GM11168 (cell line): ENCODE measurements at regions not wholly inside any gene's neighbourhood (a gene's known extent, or its start where the extent isn't known, plus 50 kb on each side); places are given as distances from the start of the nearest gene placed in this dataset.
"Not testable (repeated sequence)": the region's sequence is repeated elsewhere in the genome, so short reads cannot be mapped to it uniquely, and the experiment has no call there.

Experiments used
- in situ Hi-C: fragments of 300-500 bp; cut with MboI; formaldehyde crosslinking; loops from one replicate; pipeline ENCODE4 v1.12.0; 2022; ENCODE audit warnings: low sequenced_read_pairs; ENCODE audit not compliant: unreplicated experiment

GRCh38 chr22:35178446-35178845 lies 78.8 kb upstream of the HMGXB4 start:
- in situ Hi-C loops, result no loop called here

GRCh38 chr22:35183917-35184316 lies 73.4 kb upstream of the HMGXB4 start:
- in situ Hi-C loops, result no loop called here

GRCh38 chr22:35186492-35186891 lies 70.8 kb upstream of the HMGXB4 start:
- in situ Hi-C loops, result no loop called here

- in situ Hi-C loops, result not testable (repeated sequence)
Measured at GRCh38 chr22:35188930-35189329, 68.4 kb upstream of the HMGXB4 start.

GRCh38 chr22:35189559-35189958 lies 67.7 kb upstream of the HMGXB4 start:
- in situ Hi-C loops, result no loop called here

GRCh38 chr22:35191412-35191811 lies 65.9 kb upstream of the HMGXB4 start:
- in situ Hi-C loops, result no loop called here

GRCh38 chr22:35192129-35192918 lies 65.0 kb upstream of the HMGXB4 start:
- in situ Hi-C loops, result no loop called here

- in situ Hi-C loops, result no loop called here
Measured at GRCh38 chr22:35195226-35195625, 62.1 kb upstream of the HMGXB4 start.

- in situ Hi-C loops, result no loop called here
Measured at GRCh38 chr22:35195821-35196220, 61.5 kb upstream of the HMGXB4 start.

- in situ Hi-C loops, result no loop called here
Measured at GRCh38 chr22:35197071-35197470, 60.2 kb upstream of the HMGXB4 start.

- in situ Hi-C loops, result no loop called here
Measured at GRCh38 chr22:35197886-35198285, 59.4 kb upstream of the HMGXB4 start.

GRCh38 chr22:35198738-35199137 lies 58.6 kb upstream of the HMGXB4 start:
- in situ Hi-C loops, result no loop called here

- in situ Hi-C loops, result loop anchor here (25.0 kb wide), 1 partner anchor 1485 kb away; no protein-coding TSS in a partner anchor
Measured at GRCh38 chr22:35202376-35202775, 54.9 kb upstream of the HMGXB4 start.

- in situ Hi-C loops, result loop anchor here (25.0 kb wide), 1 partner anchor 1484 kb away; no protein-coding TSS in a partner anchor
Measured at GRCh38 chr22:35203583-35203982, 53.7 kb upstream of the HMGXB4 start.

- in situ Hi-C loops, result loop anchor here (25.0 kb wide), 1 partner anchor 1482 kb away; no protein-coding TSS in a partner anchor
Measured at GRCh38 chr22:35204807-35205775, 52.2 kb upstream of the HMGXB4 start.

- in situ Hi-C loops, result loop anchor here (25.0 kb wide), 1 partner anchor 1481 kb away; no protein-coding TSS in a partner anchor
Measured at GRCh38 chr22:35205961-35206360, 51.3 kb upstream of the HMGXB4 start.

GRCh38 chr22:35206889-35207288 lies 50.4 kb upstream of the HMGXB4 start:
- in situ Hi-C loops, result loop anchor here (25.0 kb wide), 1 partner anchor 1480 kb away; no protein-coding TSS in a partner anchor
